MM.1S (cell line): ENCODE measurements at regions not wholly inside any gene's neighbourhood (a gene's known extent, or its start where the extent isn't known, plus 50 kb on each side); places are given as distances from the start of the nearest gene placed in this dataset.

Source experiments
- DNase-seq: peaks from one replicate; pipeline ENCODE4 v3.0.0-alpha.2; 2015
- H2AFZ ChIP-seq: fragments of 300-600 bp; sonication (generic); 2 replicates; pipeline ENCODE4 v1.6.0; 2016; ENCODE audit warnings: antibody characterized with exemption, low read length
- H3F3A ChIP-seq: fragments of 300-600 bp; sonication (generic); 2 replicates; pipeline ENCODE4 v1.6.1; 2016; ENCODE audit warnings: mild to moderate bottlenecking, antibody characterized with exemption, low read length, moderate library complexity, mixed read lengths; ENCODE audit not compliant: insufficient read depth
- H3K27ac ChIP-seq: fragments of 300-600 bp; sonication (generic); 2 replicates; pipeline ENCODE4 v1.5.1; 2016; ENCODE audit warnings: mild to moderate bottlenecking, low read length
- H3K27me3 ChIP-seq: fragments of 300-600 bp; sonication (generic); replicated peaks from 2 replicates; pipeline ENCODE4 v1.6.0; 2016; ENCODE audit warnings: low read length; ENCODE audit not compliant: insufficient read depth
- H3K36me3 ChIP-seq: fragments of 300-600 bp; sonication (generic); replicated peaks from 2 replicates; pipeline ENCODE4 v1.6.1; 2016; ENCODE audit warnings: mild to moderate bottlenecking, low read length, mixed read lengths; ENCODE audit not compliant: insufficient read depth
- H3K4me1 ChIP-seq: fragments of 300-600 bp; sonication (generic); 2 replicates; pipeline ENCODE4 v1.6.1; 2016; ENCODE audit warnings: low read length, mixed read lengths
- H3K4me2 ChIP-seq: fragments of 300-600 bp; sonication (generic); 2 replicates; pipeline ENCODE4 v1.6.0; 2016; ENCODE audit warnings: low read depth, low read length
- H3K4me3 ChIP-seq: fragments of 300-600 bp; sonication (generic); 2 replicates; pipeline ENCODE4 v1.5.1; 2016; ENCODE audit warnings: low read length, mixed read lengths
- H3K79me2 ChIP-seq: fragments of 300-600 bp; sonication (generic); 2 replicates; pipeline ENCODE4 v1.6.1; 2016; ENCODE audit warnings: mixed run types, low read length, mixed read lengths
- H3K9ac ChIP-seq: fragments of 300-600 bp; sonication (generic); 2 replicates; pipeline ENCODE4 v1.6.1; 2016; ENCODE audit warnings: low read length, mixed read lengths
- H3K9me2 ChIP-seq: fragments of 300-600 bp; sonication (generic); replicated peaks from 2 replicates; pipeline ENCODE4 v1.6.1; 2016; ENCODE audit warnings: mild to moderate bottlenecking, low read length, mixed read lengths; ENCODE audit not compliant: insufficient read depth
- H3K9me3 ChIP-seq: fragments of 300-600 bp; sonication (generic); replicated peaks from 2 replicates; pipeline ENCODE4 v1.6.1; 2016; ENCODE audit warnings: mild to moderate bottlenecking, low read length, mixed read lengths; ENCODE audit not compliant: insufficient read depth
- H4K20me1 ChIP-seq: fragments of 300-600 bp; sonication (generic); 2 replicates; pipeline ENCODE4 v1.6.1; 2016; ENCODE audit warnings: mild to moderate bottlenecking, low read length, moderate library complexity, mixed read lengths; ENCODE audit not compliant: insufficient read depth
- CTCF ChIP-seq: fragments of 300-600 bp; sonication (generic); IDR thresholded peaks from 2 replicates; pipeline ENCODE4 v1.5.1; 2016; ENCODE audit warnings: antibody characterized with exemption, low read length, mixed read lengths
- EZH2 ChIP-seq: fragments of 300-600 bp; sonication (generic); optimal IDR thresholded peaks from 2 replicates; pipeline ENCODE3; 2017; ENCODE audit warnings: low read depth, mild to moderate bottlenecking, antibody characterized with exemption, low read length, mixed read lengths
- EZH2phosphoT487 ChIP-seq: fragments of 300-600 bp; sonication (generic); IDR thresholded peaks from 2 replicates; pipeline ENCODE4 v1.6.1; 2018; ENCODE audit warnings: antibody characterized with exemption, low read length

GRCh38 chr7:24401628-24402593 lies 117.9 kb downstream of the NPY start:
- Histone ChIP-seq H3K36me3 (no peaks in the 10 kb centered on the region), H2AFZ (peak overlapping the region; percentile 58; the same call in 1 of the 2 replicates), H3K9me3 (no peaks in the 10 kb centered on the region)

GRCh38 chr7:24402655-24403054 lies 118.7 kb downstream of the NPY start:
- Histone ChIP-seq H3K36me3 (no peaks in the 10 kb centered on the region), H3K9ac (no peak overlapping the region), H3K27me3 (no peaks in the 10 kb centered on the region), H3K79me2 (no peaks in the 10 kb centered on the region), H3K4me2 (no peak overlapping the region), H3F3A (no peaks in the 10 kb centered on the region), H3K9me3 (no peaks in the 10 kb centered on the region), H3K4me1 (no peaks in the 10 kb centered on the region), H4K20me1 (no peaks in the 10 kb centered on the region), H3K27ac (no peak overlapping the region), H3K9me2 (no peaks in the 10 kb centered on the region), H2AFZ (0 out of 2 replicates have a peak overlapping the region, but pooled peaks have one; percentile 58), H3K4me3 (no peak overlapping the region; the same call in 1 of the 2 replicates)
- no peak for TF ChIP-seq EZH2
- no peak for TF ChIP-seq EZH2phosphoT487
- no peak for TF ChIP-seq CTCF
- DNase-seq: no peak

More at GRCh38 chr7:24401628-24402593, 117.9 kb downstream of the NPY start:
- TF ChIP-seq EZH2phosphoT487 (no peak), CTCF (peak; percentile 60)
- Histone ChIP-seq H3K9me2 (no peaks in the 10 kb centered on the region), H3K9ac (no peak overlapping the region), H3F3A (no peaks in the 10 kb centered on the region), H3K4me1 (no peaks in the 10 kb centered on the region), H3K79me2 (no peaks in the 10 kb centered on the region), H3K4me3 (peak overlapping the region; percentile 22; the same call in 1 of the 2 replicates), H4K20me1 (no peaks in the 10 kb centered on the region), H3K4me2 (peak overlapping the region; percentile 47), H3K27ac (no peak overlapping the region), H3K27me3 (no peaks in the 10 kb centered on the region)
- peak; percentile 65 for DNase-seq

- no peak for DNase-seq
- no peak overlapping the region for H3K4me3 ChIP-seq
- TF ChIP-seq EZH2 (no peak), CTCF (no peak), EZH2phosphoT487 (no peak)
- H3K4me1 ChIP-seq: no peaks in the 10 kb centered on the region
- H3K27me3 ChIP-seq: no peaks in the 10 kb centered on the region
- H4K20me1 ChIP-seq: no peaks in the 10 kb centered on the region
- no peak overlapping the region for H3K9ac ChIP-seq
- H3K9me2 ChIP-seq: no peaks in the 10 kb centered on the region
- H3F3A ChIP-seq: no peaks in the 10 kb centered on the region
- H3K4me2 ChIP-seq: no peak overlapping the region
- no peaks in the 10 kb centered on the region for H3K79me2 ChIP-seq
- H3K9me3 ChIP-seq: no peaks in the 10 kb centered on the region
- no peak overlapping the region for H3K27ac ChIP-seq
- no peaks in the 10 kb centered on the region for H3K36me3 ChIP-seq
- H2AFZ ChIP-seq: no peak overlapping the region
Observed at GRCh38 chr7:24403557-24403956, 119.6 kb downstream of the NPY start.
